ENCODE measurements at regions not wholly inside any gene's neighbourhood (a gene's known extent, or its start where the extent isn't known, plus 50 kb on each side); places are given as distances from the start of the nearest gene placed in this dataset.

DNA sequence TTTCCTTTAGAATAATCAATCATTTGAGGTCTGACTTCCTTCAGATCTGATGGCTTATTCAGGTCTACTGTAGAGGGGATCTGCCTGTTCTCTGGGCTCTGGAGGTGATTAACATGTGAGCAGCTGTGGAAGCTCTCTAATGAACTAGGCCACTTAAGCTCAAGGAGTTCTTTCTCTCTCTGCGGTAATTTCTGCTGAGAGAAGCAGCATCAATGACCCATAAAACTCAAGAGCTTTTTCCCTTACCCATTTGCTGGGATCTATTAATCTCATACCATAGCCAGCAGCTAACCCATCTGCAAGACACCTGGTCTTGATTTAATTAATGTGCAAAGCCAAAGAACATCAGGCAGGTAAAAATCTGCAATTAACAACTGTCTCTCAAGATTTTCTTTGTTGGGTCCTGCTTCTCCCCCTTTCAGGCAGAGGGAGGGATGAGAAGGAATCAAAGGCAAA is 73.2 kb upstream of the DLG1 start:
- no peak for TF ChIP-seq EZH2phosphoT487 (IDR thresholded peaks at IDR 0.05; ENCODE audit: borderline replicate concordance)
- TF ChIP-seq, protein P1, sequence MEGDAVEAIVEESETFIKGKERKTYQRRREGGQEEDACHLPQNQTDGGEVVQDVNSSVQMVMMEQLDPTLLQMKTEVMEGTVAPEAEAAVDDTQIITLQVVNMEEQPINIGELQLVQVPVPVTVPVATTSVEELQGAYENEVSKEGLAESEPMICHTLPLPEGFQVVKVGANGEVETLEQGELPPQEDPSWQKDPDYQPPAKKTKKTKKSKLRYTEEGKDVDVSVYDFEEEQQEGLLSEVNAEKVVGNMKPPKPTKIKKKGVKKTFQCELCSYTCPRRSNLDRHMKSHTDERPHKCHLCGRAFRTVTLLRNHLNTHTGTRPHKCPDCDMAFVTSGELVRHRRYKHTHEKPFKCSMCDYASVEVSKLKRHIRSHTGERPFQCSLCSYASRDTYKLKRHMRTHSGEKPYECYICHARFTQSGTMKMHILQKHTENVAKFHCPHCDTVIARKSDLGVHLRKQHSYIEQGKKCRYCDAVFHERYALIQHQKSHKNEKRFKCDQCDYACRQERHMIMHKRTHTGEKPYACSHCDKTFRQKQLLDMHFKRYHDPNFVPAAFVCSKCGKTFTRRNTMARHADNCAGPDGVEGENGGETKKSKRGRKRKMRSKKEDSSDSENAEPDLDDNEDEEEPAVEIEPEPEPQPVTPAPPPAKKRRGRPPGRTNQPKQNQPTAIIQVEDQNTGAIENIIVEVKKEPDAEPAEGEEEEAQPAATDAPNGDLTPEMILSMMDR (conservative IDR thresholded peaks at IDR 0.05; ENCODE audit: low read length), result no peak

All from Loucy (cell line).